ENCODE measurements at regions not wholly inside any gene's neighbourhood (a gene's known extent, or its start where the extent isn't known, plus 50 kb on each side); places are given as distances from the start of the nearest gene placed in this dataset.

DNA sequence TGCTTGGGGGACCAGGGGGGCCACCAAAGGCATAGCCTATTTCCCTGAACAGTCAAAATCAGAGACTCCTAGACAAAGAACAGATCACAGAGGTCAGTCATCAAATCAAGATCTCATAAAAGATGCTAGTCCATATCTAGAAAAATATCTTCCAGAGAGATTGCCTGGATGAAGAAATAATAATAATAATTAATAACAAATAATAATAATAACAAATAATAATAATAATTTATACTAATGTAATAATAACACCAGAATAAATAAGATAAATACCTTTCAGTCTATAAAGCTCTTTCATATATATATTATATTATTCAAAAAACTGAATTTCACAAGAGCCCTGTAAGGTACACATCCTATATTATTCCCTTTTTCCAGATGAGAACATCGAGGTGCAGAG lies 129.6 kb downstream of the PAX1 start:
- no peak overlapping the region for H3K4me3 ChIP-seq (ENCODE audit: control insufficient read depth, low read depth, low read length)
- no peak for DNase-seq (ENCODE audit: low read depth)
- TF ChIP-seq, protein P1, sequence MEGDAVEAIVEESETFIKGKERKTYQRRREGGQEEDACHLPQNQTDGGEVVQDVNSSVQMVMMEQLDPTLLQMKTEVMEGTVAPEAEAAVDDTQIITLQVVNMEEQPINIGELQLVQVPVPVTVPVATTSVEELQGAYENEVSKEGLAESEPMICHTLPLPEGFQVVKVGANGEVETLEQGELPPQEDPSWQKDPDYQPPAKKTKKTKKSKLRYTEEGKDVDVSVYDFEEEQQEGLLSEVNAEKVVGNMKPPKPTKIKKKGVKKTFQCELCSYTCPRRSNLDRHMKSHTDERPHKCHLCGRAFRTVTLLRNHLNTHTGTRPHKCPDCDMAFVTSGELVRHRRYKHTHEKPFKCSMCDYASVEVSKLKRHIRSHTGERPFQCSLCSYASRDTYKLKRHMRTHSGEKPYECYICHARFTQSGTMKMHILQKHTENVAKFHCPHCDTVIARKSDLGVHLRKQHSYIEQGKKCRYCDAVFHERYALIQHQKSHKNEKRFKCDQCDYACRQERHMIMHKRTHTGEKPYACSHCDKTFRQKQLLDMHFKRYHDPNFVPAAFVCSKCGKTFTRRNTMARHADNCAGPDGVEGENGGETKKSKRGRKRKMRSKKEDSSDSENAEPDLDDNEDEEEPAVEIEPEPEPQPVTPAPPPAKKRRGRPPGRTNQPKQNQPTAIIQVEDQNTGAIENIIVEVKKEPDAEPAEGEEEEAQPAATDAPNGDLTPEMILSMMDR (IDR thresholded peaks at IDR 0.05; ENCODE audit: control insufficient read depth, insufficient read depth, low read depth, low read length, missing control alignments) = no peak

DNA sequence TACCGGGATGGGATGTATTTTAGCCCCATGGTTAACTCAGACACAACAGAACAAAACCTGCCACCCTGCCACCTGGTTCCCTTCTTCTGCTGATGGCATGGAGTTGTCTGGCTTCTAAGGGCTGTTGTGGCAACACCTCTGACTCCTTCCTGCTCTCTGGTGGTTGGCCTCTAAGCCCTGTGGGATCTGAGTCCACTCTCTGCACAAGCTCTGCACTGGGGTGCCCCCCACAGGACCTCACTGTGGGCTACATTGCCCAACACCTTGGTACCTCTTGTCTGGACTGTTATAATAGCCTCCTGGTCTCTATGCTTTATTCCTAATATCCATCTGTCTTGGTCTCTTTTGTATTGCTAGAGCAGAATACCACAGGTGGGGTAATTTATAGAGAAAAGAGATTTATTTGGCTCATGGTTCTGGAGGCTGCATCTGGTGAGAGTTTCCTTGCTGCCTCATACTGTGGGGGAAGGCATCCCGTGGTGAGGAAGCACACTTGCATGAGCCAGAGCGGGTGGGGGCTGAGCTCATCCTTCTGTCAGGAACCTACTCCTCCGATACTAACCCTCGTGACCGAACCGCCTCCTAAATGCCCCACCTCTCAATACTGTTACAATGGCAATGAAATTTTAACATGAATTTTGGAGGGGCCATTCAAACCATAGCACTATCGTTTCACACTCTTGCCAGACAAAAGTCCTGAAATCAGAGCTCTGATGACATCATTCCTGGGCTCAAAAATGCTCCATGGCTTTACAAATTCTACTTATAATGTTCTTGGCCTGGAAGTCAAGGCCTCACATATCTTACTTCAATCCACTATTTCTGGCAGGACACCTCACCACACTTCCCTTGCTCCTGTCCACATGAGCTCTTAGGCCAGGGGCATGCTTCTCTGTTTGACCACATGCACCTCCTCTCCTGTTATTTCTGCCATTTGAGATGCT lies 127.2 kb downstream of the PAX1 start:
- TF ChIP-seq, protein P1 (IDR thresholded peaks at IDR 0.05; ENCODE audit: control insufficient read depth, insufficient read depth, low read depth, low read length, missing control alignments) = no peak
- no peak overlapping the region for H3K4me3 ChIP-seq (ENCODE audit: control insufficient read depth, low read depth, low read length)
- DNase-seq (ENCODE audit: low read depth) = no peak

DNA sequence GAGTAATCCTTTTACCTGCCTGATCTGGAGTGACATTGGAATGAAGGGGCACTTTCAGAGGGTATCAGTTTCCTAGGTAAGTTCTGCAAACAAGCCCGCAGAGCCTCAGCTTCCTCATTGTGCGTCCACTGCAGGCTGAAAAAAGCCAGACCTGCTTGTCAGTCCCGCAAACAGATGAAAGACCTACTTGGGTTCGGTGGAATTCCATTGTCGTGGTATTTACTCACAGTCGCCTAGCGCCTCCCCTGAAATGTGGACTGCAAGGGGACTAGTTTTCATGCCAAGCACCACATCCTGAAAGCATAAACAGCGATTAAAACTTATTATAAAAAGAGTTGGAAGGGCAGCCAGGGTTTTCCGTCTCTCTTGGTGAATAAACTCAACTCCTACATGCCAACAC lies 121.5 kb downstream of the PAX1 start:
- TF ChIP-seq, protein P1 (IDR thresholded peaks at IDR 0.05; ENCODE audit: control insufficient read depth, insufficient read depth, low read depth, low read length, missing control alignments) = no peak
- no peak overlapping the region for H3K4me3 ChIP-seq (ENCODE audit: control insufficient read depth, low read depth, low read length)
- no peak for DNase-seq (ENCODE audit: low read depth)

DNA sequence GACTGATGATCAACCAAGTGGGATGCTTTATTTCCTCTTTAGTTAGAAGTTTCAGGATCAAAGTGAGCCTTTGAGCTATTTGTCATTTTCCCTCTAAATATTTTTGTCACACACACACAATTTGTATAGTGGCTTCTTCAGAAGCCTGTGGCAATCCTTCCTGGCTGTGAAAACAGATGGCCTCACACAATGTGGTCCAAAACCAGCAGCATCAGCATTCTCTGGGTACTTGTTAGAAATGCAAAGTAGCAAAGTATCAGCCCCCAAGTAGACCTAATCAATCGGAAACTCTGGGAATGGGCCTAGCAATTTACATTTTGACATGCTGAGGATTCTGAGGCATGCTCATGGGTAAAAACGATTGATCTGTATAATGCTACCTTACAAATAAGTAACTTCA lies 115.9 kb downstream of the PAX1 start:
- no peak overlapping the region for H3K4me3 ChIP-seq (ENCODE audit: control insufficient read depth, low read depth, low read length)
- DNase-seq (ENCODE audit: low read depth) = no peak
- TF ChIP-seq, protein P1 (IDR thresholded peaks at IDR 0.05; ENCODE audit: control insufficient read depth, insufficient read depth, low read depth, low read length, missing control alignments) = no peak

DNA sequence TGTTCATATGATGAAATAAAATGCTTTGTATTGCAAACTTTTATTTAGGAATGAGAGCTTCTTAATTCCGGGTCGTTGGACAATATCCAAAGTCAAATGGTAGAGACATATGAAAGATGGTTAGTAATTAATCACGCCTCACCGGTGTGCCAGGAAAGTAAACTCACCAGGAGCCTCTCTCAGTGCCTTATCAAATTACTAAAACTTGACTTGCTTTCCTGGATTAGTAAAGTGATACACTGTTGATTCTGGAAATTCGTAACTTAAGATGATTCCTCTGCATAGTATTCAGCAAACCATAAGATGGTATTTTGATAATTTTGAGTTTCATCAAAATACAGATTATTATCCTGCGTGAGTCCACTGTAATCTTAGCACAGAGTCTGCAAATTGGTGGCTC lies 115.2 kb downstream of the PAX1 start:
- H3K4me3 ChIP-seq (ENCODE audit: control insufficient read depth, low read depth, low read length) = no peak overlapping the region
- TF ChIP-seq, protein P1 (IDR thresholded peaks at IDR 0.05; ENCODE audit: control insufficient read depth, insufficient read depth, low read depth, low read length, missing control alignments) = no peak
- no peak for DNase-seq (ENCODE audit: low read depth)

DNA sequence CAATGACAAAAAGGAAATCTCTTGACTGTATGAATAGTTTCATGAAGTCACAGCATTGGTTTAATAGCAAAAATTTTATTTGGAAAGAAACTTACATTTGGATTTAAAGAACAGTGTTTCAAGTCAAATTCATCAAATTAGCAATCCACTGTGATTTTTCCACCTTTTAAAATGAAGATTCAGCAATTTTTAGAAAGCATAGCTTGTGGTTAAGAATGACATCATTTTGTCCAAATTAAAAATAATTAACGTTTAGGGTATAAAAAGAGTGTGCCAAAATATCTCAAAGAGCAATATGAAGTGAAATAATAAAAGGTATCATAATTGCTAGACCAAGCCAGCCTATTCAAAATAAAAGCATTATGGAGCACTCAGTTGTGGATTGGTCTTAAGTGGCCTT lies 114.6 kb downstream of the PAX1 start:
- no peak overlapping the region for H3K4me3 ChIP-seq (ENCODE audit: control insufficient read depth, low read depth, low read length)
- TF ChIP-seq, protein P1 (IDR thresholded peaks at IDR 0.05; ENCODE audit: control insufficient read depth, insufficient read depth, low read depth, low read length, missing control alignments) = no peak
- DNase-seq (ENCODE audit: low read depth) = no peak
